ENCODE measurements at regions not wholly inside any gene's neighbourhood (a gene's known extent, or its start where the extent isn't known, plus 50 kb on each side); places are given as distances from the start of the nearest gene placed in this dataset.

DNA sequence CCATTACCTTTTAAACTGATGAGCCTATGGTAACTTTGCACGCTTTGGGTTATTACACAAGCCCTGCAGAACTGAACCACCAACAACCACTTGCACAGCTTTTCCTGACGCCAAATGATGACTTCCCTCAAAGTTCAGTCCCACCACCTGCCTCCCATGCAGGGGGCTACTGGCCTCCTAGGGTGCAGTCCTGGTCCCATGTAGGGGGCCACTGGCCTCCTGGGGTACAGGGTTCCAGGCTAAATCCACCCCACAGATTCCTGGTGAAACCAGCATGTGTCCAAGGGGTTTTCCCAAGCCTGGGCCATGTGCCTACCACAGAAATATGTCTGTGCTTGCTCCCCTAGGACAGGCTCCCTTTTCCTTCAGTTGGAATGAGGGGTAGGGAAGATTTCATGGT, 73.4 kb upstream of the ZNF678 start:
- no peaks in the 10 kb centered on the region for H3K36me3 ChIP-seq
- no peak overlapping the region for H3K27ac ChIP-seq
- H3K4me1 ChIP-seq, result no peaks in the 10 kb centered on the region
- H3K4me3 ChIP-seq, result no peak overlapping the region
- no peaks in the 10 kb centered on the region for H3K9me3 ChIP-seq
- no peaks in the 10 kb centered on the region for H3K27me3 ChIP-seq
- in situ Hi-C loops (cut with MboI; ENCODE audit: low pct_ligation_motif_present in 1 of 4, low pct_unique_long_range_greater_than_20kb in 1 of 4, low sequenced_read_pairs in 3 of 4), result no loop called here
- intact Hi-C loops (cut with DNase I; ENCODE audit: low total_unique reads), result no loop called here
- no peak for DNase-seq
- 78 to 100% methylated on average over 1 to 2 of the region's 2 CpGs for WGBS, 2 donors (ENCODE audit: low coverage in 1 of 2)
- no peak for TF ChIP-seq CTCF (IDR thresholded peaks at IDR 0.05)

- H3K27ac ChIP-seq, result no peak overlapping the region
- TF ChIP-seq POLR2A (IDR thresholded peaks at IDR 0.05) (no peak), EP300 (IDR thresholded peaks at IDR 0.05; ENCODE audit: low read depth) (no peak), POLR2AphosphoS5 (IDR thresholded peaks at IDR 0.05) (no peak), CTCF (IDR thresholded peaks at IDR 0.05) (no peak)
- in situ Hi-C loops (cut with MboI; ENCODE audit: low pct_ligation_motif_present in 1 of 4, low pct_unique_long_range_greater_than_20kb in 1 of 4, low sequenced_read_pairs in 3 of 4), result loop anchor here in 2 of 4 donors (10.0 kb wide), 1 partner anchor 465 kb away; no protein-coding TSS in a partner anchor
- no peaks in the 10 kb centered on the region for H3K4me1 ChIP-seq
- no peaks in the 10 kb centered on the region for H3K27me3 ChIP-seq
- no peak for DNase-seq
- H3K36me3 ChIP-seq, result no peaks in the 10 kb centered on the region
- intact Hi-C loops (cut with DNase I; ENCODE audit: low total_unique reads), result loop anchor here (10.0 kb wide), 2 partner anchors 465 to 585 kb away; no protein-coding TSS in a partner anchor
- no peak overlapping the region for H3K4me3 ChIP-seq
- no peaks in the 10 kb centered on the region for H3K9me3 ChIP-seq
- WGBS, 2 donors (ENCODE audit: low coverage in 1 of 2), result 79% methylated on average over 3 of the region's 3 CpGs; no CpG with 5 or more reads in 1 of the 2 donors
Measured at GRCh38 chr1:227489572-227489971, 73.8 kb upstream of the ZNF678 start.

- Histone ChIP-seq H3K9me3 (no peaks in the 10 kb centered on the region), H3K36me3 (no peaks in the 10 kb centered on the region), H3K27me3 (peaks cover 4% of the 10 kb centered on the region), H3K4me1 (no peaks in the 10 kb centered on the region), H3K27ac (no peak overlapping the region), H3K4me3 (no peak overlapping the region)
- no peak for TF ChIP-seq POLR2A (IDR thresholded peaks at IDR 0.05)
- no peak for TF ChIP-seq CTCF (IDR thresholded peaks at IDR 0.05)
- intact Hi-C loops (cut with DNase I; ENCODE audit: low total_unique reads), result loop anchor here (10.0 kb wide), 2 partner anchors 467 to 587 kb away; no protein-coding TSS in a partner anchor
- DNase-seq, result no peak
- in situ Hi-C loops (cut with MboI; ENCODE audit: low pct_ligation_motif_present in 1 of 4, low pct_unique_long_range_greater_than_20kb in 1 of 4, low sequenced_read_pairs in 3 of 4), result loop anchor here in 2 of 4 donors (10.0 kb wide), 1 partner anchor 467 kb away; no protein-coding TSS in a partner anchor
Measured at GRCh38 chr1:227487606-227488005, 75.8 kb upstream of the ZNF678 start.

DNA sequence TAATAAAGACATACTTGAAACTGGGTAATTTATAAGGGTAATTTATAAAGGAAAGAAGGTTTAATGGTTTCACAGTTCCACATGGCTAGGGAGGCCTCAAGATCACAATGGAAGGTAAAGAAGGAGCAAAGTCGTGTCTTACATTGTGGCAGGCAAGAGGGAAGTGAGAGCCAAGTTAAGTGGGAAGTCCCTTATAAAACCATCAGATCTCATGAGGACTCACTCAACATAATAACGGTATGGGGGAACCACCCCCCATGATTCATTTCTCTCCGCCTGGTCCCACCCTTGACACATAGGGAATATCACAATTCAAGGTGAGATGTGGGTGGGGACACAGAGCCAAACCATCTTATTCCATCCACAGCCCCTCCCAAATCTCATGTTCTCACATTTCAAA, 76.8 kb upstream of the ZNF678 start:
- H3K4me3 ChIP-seq, result no peak overlapping the region
- no peaks in the 10 kb centered on the region for H3K4me1 ChIP-seq
- H3K27me3 ChIP-seq, result peaks cover 4% of the 10 kb centered on the region
- no peaks in the 10 kb centered on the region for H3K36me3 ChIP-seq
- no peaks in the 10 kb centered on the region for H3K9me3 ChIP-seq
- no peak for TF ChIP-seq POLR2AphosphoS5 (IDR thresholded peaks at IDR 0.05)
- TF ChIP-seq EP300 (IDR thresholded peaks at IDR 0.05; ENCODE audit: low read depth), result no peak
- TF ChIP-seq POLR2A (IDR thresholded peaks at IDR 0.05), result no peak
- no peak for TF ChIP-seq CTCF (IDR thresholded peaks at IDR 0.05)
- in situ Hi-C loops (cut with MboI; ENCODE audit: low pct_ligation_motif_present in 1 of 4, low pct_unique_long_range_greater_than_20kb in 1 of 4, low sequenced_read_pairs in 3 of 4), result loop anchor here in 2 of 4 donors (10.0 kb wide), 1 partner anchor 468 kb away; no protein-coding TSS in a partner anchor
- DNase-seq, result no peak
- H3K27ac ChIP-seq, result no peak overlapping the region
- intact Hi-C loops (cut with DNase I; ENCODE audit: low total_unique reads), result loop anchor here (10.0 kb wide), 2 partner anchors 468 to 588 kb away; no protein-coding TSS in a partner anchor
- WGBS, 2 donors (ENCODE audit: low coverage in 1 of 2), result 67 to 79% methylated on average over 3 of the region's 3 CpGs
